ENCODE measurements at regions not wholly inside any gene's neighbourhood (a gene's known extent, or its start where the extent isn't known, plus 50 kb on each side); places are given as distances from the start of the nearest gene placed in this dataset.
"Not testable (repeated sequence)": the region's sequence is repeated elsewhere in the genome, so short reads cannot be mapped to it uniquely, and the experiment has no call there.

GRCh38 chr6:105713474-105714118 is 310.7 kb upstream of the PREP start:
- DNase-seq (ENCODE audit: low read depth): no peak

GRCh38 chr6:105711216-105711615 is 308.3 kb upstream of the PREP start:
- no peak for DNase-seq (ENCODE audit: low read depth)

- no peak for DNase-seq (ENCODE audit: low read depth)
Measured at GRCh38 chr6:105705608-105706007, 302.7 kb upstream of the PREP start.

- no peak for DNase-seq (ENCODE audit: low read depth)
Measured at GRCh38 chr6:105695461-105695860, 292.6 kb upstream of the PREP start.

- DNase-seq (ENCODE audit: low read depth): no peak
Measured at GRCh38 chr6:105692613-105693215, 289.8 kb upstream of the PREP start.

- DNase-seq (ENCODE audit: low read depth): no peak
Measured at GRCh38 chr6:105691971-105692370, 289.1 kb upstream of the PREP start.

- no peak for DNase-seq (ENCODE audit: low read depth)
Measured at GRCh38 chr6:105691081-105691480, 288.2 kb upstream of the PREP start.

- no peak for DNase-seq (ENCODE audit: low read depth)
Measured at GRCh38 chr6:105688573-105688972, 285.7 kb upstream of the PREP start.

GRCh38 chr6:105686793-105687192 is 283.9 kb upstream of the PREP start:
- not testable (repeated sequence) for DNase-seq (ENCODE audit: low read depth)

- DNase-seq (ENCODE audit: low read depth): no peak
Measured at GRCh38 chr6:105681061-105681460, 278.2 kb upstream of the PREP start.

- DNase-seq (ENCODE audit: low read depth): no peak
Measured at GRCh38 chr6:105680131-105680530, 277.2 kb upstream of the PREP start.

- DNase-seq (ENCODE audit: low read depth): no peak
Measured at GRCh38 chr6:105678516-105678915, 275.6 kb upstream of the PREP start.

GRCh38 chr6:105677671-105678475 is 275.0 kb upstream of the PREP start:
- no peak for DNase-seq (ENCODE audit: low read depth)

- no peak for DNase-seq (ENCODE audit: low read depth)
Measured at GRCh38 chr6:105676857-105677256, 274.0 kb upstream of the PREP start.

- DNase-seq (ENCODE audit: low read depth): no peak
Measured at GRCh38 chr6:105675715-105676397, 273.0 kb upstream of the PREP start.

- DNase-seq (ENCODE audit: low read depth): not testable (repeated sequence)
Measured at GRCh38 chr6:105672856-105673538, 270.1 kb upstream of the PREP start.

GRCh38 chr6:105669232-105669631 is 266.4 kb upstream of the PREP start:
- no peak for DNase-seq (ENCODE audit: low read depth)

GRCh38 chr6:105667056-105667455 is 264.2 kb upstream of the PREP start:
- no peak for DNase-seq (ENCODE audit: low read depth)

- no peak for DNase-seq (ENCODE audit: low read depth)
Measured at GRCh38 chr6:105664931-105665330, 262.0 kb upstream of the PREP start.

- DNase-seq (ENCODE audit: low read depth): no peak
Measured at GRCh38 chr6:105651969-105652368, 249.1 kb upstream of the PREP start.

GRCh38 chr6:105650347-105650746 is 247.5 kb upstream of the PREP start:
- no peak for DNase-seq (ENCODE audit: low read depth)

- no peak for DNase-seq (ENCODE audit: low read depth)
Measured at GRCh38 chr6:105649192-105649591, 246.3 kb upstream of the PREP start.

Measured in stimulated activated CD4-positive, alpha-beta T cell treated with anti-CD3 and anti-CD28 coated beads, Interleukin-2, amount 100 ng/mL, for 4 hours (primary cell).